GDM1 (cell line): ENCODE measurements at regions not wholly inside any gene's neighbourhood (a gene's known extent, or its start where the extent isn't known, plus 50 kb on each side); places are given as distances from the start of the nearest gene placed in this dataset.

Experiments
- DNase-seq: peaks from one replicate; lab custom pipeline; 2025; lab: John Stamatoyannopoulos, UW

GRCh38 chr10:9645928-9646600 lies 1371.6 kb upstream of the CELF2 start:
- no peak for DNase-seq

- no peak for DNase-seq
Observed at GRCh38 chr10:9654261-9654660, 1363.4 kb upstream of the CELF2 start.

DNA sequence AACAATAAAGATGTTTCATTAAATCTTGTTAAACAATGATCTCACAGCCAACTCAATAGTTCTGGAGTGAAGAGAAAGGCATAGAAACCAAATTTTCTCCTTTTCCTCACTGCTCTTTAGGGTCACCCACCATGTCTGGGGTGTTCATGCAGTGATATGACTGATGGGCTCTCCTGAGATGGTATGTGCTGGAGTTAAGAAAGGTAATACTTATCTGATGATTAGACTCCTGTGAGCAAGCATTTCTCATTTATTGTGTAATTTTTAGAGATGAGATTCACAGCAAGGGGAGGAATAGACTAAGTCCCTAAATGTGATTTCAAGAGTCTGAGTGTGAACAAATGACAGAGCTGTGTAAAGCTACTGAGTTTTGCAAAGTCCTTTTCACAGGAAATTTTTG lies 1361.3 kb upstream of the CELF2 start:
- DNase-seq: no peak

DNA sequence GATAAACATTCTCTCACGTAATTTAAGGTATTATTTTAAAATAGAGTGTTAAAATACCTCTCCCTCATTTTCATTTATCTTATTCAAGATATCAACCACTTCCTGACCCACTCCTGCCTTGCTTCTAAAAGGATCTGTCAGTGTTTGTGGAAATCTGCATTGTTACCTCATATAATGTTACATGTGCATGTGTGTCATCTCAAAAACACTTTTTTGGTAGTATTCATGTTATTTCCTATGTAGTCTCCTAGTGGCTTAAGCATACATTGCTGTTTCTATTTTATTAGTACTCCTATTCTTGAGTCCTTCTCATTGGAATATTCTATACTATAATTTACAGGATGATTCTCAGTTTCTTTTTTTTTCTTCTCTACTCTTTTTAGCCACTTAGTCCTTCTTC lies 1360.7 kb upstream of the CELF2 start:
- DNase-seq: no peak

GRCh38 chr10:9657530-9657929 lies 1360.1 kb upstream of the CELF2 start:
- no peak for DNase-seq

GRCh38 chr10:9668411-9668810 lies 1349.3 kb upstream of the CELF2 start:
- DNase-seq: no peak

- no peak for DNase-seq
Observed at GRCh38 chr10:9670911-9671310, 1346.8 kb upstream of the CELF2 start.

DNA sequence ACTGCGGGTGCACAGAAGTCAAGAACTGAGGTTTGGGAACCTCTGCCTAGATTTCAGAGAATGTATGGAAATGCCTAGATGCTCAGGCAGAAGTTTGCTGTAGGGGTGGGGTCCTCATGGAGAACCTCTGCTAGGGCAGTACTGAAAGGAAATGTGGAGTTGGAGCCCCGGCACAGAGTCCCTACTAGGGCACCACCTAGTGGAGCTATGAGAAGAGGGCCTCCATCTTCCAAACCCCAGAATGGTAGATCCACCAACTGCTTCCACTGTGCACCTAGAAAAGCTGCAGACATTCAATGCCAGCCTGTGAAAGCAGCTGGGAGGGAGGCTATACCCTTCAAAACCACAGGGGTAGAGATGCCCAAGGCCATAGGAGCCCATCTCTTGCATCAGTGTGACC lies 1336.0 kb upstream of the CELF2 start:
- DNase-seq: no peak

DNA sequence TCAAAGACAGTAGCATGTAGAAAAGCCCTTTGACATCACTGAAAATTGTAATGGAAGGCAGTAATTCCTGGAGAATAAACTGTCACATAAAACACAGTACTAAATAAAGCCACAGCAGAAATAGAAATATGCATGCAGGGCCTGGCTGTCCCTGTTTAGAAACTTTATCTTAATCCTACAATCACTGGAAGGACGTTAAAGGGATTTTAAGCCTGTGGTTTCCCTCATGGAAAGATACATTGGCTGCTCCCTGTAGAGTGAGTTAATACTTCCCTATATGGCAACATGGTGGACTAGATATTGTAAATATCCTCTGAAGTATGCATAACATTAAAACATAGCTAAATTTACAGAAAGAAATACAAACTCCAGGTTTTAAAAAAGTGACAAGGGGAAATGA lies 1334.9 kb upstream of the CELF2 start:
- DNase-seq: no peak

- no peak for DNase-seq
Observed at GRCh38 chr10:9684186-9684585, 1333.5 kb upstream of the CELF2 start.

DNA sequence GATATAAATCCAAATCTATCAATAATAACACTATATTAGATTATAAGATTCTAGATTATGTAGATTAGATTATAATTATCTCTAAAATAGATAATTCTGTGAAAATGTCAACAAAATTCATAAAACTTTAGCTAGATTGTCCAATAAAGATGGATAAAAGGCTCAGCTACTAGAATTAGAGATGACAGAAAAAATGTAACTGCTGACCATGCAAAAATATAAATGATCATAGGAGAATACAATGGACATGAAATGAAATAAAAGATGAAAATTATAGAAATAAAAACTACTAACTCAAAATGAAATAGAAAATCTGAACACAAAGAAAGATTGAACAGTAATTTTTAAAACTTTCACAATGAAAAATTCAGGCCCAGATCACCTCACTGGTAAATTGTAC lies 1332.1 kb upstream of the CELF2 start:
- no peak for DNase-seq

DNA sequence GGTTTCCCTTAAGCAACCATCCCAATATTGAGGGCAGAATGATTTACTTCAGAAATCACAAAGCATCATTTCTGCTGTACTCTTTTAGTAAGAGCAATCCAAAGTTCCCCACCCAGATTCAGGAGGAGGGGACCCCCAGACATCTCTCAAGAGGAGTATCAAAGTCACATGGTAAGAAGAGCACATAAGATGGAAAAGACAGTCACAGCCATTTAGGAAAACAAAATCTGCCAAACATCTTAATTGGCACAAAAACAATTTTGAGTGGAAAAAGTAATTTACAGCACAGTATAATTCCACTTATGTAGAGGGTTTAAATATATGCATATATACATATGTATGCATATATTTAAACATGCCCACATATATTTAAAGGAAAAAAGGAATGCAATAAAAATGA lies 1329.0 kb upstream of the CELF2 start:
- no peak for DNase-seq

DNA sequence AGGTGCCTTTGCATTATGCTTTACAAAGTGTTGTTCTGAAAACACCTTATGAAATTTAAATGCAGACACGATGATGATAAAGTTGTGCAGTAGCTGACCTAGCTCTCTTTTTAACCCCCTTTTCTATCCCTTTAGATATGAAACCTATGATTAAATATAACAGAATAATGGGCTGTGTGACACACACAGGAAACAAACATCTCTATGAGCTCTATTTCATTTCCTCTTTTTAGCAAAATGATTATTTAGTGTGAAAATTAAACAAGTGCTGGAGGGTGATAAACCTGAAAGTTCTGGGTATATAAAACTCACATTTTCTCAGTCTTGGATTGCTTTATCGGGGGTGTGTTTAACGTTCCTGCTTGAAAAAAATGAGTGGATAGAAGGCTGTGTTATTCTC lies 1310.5 kb upstream of the CELF2 start:
- DNase-seq: no peak

DNA sequence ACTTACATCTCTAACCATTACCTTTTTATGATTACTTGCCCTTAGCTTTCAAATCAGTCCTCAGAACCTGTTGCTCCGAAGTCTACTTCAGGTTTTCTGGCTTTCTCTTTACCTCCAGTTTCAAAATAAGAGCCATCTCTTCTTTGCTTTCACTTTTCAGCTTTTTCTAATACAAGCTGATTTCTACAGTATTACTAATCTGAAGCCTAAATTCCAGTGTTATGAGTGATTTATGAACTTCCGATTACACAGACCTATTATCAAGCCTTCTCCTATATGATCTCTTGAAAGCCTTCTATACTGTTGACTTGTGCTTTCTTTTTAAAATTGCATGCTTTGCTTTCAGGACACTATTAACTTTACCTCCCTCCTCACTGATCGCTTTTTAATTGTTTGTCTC lies 1307.8 kb upstream of the CELF2 start:
- no peak for DNase-seq

DNA sequence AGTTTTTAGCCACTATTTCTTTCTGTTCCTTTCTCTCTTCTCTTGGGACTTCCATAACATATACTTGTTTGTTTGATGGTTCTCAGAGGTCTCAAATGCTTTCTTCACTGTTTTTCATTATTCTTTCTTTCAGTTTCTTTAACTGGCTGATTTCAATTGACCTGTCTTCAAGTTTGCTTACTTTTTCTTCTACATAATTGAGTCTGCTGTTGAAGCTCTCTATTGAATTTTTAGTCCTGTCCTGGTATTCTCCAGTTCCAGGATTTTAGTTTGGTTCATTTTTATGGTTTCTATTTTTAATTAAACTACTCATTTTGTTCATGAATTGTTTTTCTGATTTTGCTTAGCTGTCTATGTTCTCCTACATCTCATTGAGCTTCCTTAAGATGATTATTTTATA lies 1305.3 kb upstream of the CELF2 start:
- no peak for DNase-seq

GRCh38 chr10:9719246-9719645 lies 1298.4 kb upstream of the CELF2 start:
- DNase-seq: no peak

DNA sequence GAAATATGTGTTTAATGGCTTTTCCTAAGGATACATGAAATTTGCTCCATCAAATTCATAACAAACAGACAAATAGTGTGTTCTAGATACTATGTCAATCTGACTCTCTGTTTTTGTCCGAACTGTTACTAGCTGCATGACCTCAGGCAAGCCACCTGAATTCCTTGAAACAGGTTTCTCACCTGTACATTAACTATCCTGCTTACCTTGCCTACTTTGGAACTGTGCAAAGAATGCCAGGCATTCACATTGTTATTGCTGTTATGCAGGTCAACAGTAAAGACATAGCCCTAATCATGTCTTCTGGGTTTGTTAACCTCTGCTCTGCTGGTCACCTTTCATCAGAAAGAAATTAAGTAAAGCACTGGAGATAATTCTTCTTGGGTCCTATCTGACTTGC lies 1283.9 kb upstream of the CELF2 start:
- no peak for DNase-seq

GRCh38 chr10:9734218-9734617 lies 1283.5 kb upstream of the CELF2 start:
- DNase-seq: no peak

- no peak for DNase-seq
Observed at GRCh38 chr10:9735731-9736130, 1281.9 kb upstream of the CELF2 start.

- peak; percentile 3 for DNase-seq
Observed at GRCh38 chr10:9743639-9744038, 1274.0 kb upstream of the CELF2 start.

- no peak for DNase-seq
Observed at GRCh38 chr10:9745158-9745557, 1272.5 kb upstream of the CELF2 start.

GRCh38 chr10:9757176-9757575 lies 1260.5 kb upstream of the CELF2 start:
- no peak for DNase-seq

DNA sequence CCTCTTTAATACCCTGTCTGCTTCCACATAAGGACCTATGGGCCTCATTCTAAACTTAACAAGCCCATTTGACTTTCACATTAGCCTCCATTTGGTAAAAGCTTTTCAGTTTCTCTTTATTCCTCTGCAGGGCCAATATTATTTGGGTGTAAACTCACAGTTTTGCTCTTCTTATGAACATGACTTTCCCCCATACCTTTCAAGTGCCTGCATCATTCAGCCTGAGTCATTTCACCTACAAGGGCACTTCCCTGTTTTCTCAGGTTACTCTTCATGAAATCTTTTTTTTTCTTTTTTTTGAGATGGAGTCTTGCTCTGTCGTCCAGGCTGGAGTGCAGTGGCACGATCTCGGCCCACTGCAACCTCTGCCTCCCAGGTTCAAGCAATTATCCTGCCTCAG lies 1258.1 kb upstream of the CELF2 start:
- no peak for DNase-seq

DNA sequence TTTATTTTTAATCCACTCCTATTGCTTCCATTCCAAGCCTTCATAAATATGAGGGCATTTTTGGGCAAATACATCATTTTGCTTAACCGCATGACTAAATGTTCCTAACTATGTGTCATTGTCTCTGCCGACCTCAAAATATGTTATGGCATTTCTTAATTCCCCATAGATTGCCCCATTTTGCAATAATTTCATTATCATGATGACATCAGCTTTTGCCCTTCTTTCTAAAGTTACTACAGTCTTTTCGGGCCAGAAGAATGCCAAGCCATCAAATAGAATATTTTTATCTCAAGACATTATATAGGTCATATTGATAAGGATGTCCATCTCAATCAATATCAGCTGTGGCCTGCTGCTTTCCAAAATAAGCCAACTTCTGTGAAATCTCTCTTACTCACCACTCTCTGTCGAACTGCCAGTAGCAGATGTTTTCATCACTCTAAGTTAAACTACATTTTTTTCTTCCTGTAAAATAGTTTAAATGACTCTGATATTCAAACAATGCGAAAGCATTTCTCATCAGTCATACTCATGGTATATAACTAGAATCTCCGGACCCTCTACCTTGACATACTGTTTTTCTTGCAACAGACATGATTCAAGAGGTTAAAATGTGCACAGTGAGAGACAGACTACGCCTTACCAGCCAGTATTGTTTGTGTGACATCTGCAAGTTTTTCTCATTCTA lies 1254.6 kb upstream of the CELF2 start:
- DNase-seq: no peak
